Small intestine (tissue), 7 donors: ENCODE measurements at regions not wholly inside any gene's neighbourhood (a gene's known extent, or its start where the extent isn't known, plus 50 kb on each side); places are given as distances from the start of the nearest gene placed in this dataset.

ENCODE experiments used
- DNase-seq, 2 donors: peaks; one replicate each; pipeline versions ENCODE4 v3.0.0 to v3.0.0-alpha.2; 2013
- FAIRE-seq: peaks from 2 replicates; lab custom pipeline; 2012; peaks lifted over from hg19 to GRCh38; lab: Jason Lieb, UNC
- H3K27ac ChIP-seq, 3 donors: one replicate each; pipeline ENCODE4 v1.5.1; 2013; ENCODE audit warnings: low read length in 2 of 3, mild to moderate bottlenecking in 2 of 3, control low read depth in 1 of 3, inconsistent platforms in 1 of 3, low read depth in 1 of 3, moderate library complexity in 1 of 3
- H3K27me3 ChIP-seq, 3 donors: one replicate each; pipeline ENCODE4 v1.6.1; 2013; ENCODE audit warnings: low read length in 3 of 3, inconsistent platforms in 1 of 3; ENCODE audit not compliant: control insufficient read depth in 3 of 3, insufficient read depth in 3 of 3
- H3K36me3 ChIP-seq, 3 donors: one replicate each; pipeline ENCODE4 v1.6.1; 2013; ENCODE audit warnings: low read length in 3 of 3, inconsistent platforms in 1 of 3, low read depth in 1 of 3, mild to moderate bottlenecking in 1 of 3, moderate library complexity in 1 of 3; ENCODE audit not compliant: control insufficient read depth in 3 of 3, insufficient read depth in 2 of 3
- H3K4me1 ChIP-seq, 3 donors: one replicate each; pipeline ENCODE4 v1.6.1; 2013; ENCODE audit warnings: low read length in 2 of 3, inconsistent platforms in 1 of 3, low read depth in 1 of 3, mild to moderate bottlenecking in 1 of 3, moderate library complexity in 1 of 3; ENCODE audit not compliant: control insufficient read depth in 3 of 3, insufficient read depth in 2 of 3
- H3K4me3 ChIP-seq, 3 donors: one replicate each; pipeline ENCODE4 v1.5.1; 2013; ENCODE audit warnings: low read length in 3 of 3, control low read depth in 1 of 3, inconsistent platforms in 1 of 3, low read depth in 1 of 3, mild to moderate bottlenecking in 1 of 3, moderate library complexity in 1 of 3
- H3K9me3 ChIP-seq, 2 donors: one replicate each; pipeline ENCODE4 v1.6.1; 2013; ENCODE audit warnings: low read depth in 1 of 2, low read length in 1 of 2; ENCODE audit not compliant: control insufficient read depth in 2 of 2, insufficient read depth in 1 of 2
- WGBS, 3 donors: extraction: QIAGEN DNeasy Blood & Tissue Kit; methylation state at CpG; one replicate each; pipeline ENCODE4 v1.1.7; 2013; 5-methylcytosine and 5-hydroxymethylcytosine counted together
- donor health status: healthy with polysubstance abuse.
- donor health status: control.
- donor health status: control.
- donor health status: Bipolar disorder and iron deficiency.
- donor health status: healthy.

DNA sequence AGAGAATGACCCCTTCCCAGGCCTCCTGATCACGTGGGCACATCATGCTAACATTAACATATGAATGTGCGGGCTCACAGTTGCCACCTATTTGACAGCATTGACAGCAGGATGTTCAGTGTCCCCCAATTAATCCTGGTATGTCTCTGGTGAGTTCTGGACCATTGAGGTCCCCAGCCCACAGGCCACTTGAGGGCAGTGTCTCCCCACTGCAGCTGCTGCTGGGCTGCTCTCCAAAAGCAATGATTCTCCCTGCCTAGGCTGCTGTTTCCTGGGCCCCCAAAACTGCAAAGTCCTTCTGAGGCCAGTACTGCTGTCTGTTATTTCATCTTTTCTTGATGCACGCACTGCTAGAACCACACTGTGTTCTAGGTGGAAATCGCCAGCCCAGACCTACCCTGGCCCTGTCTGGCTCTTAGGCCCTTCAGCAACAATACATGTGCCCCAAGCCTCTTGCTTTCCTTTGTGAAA is 52.7 kb upstream of the MAPK4 start:
- 41 to 47% (median 45%) methylated on average over 4 of the region's 4 CpGs for WGBS, 3 donors
- Histone ChIP-seq H3K4me3 (no peak overlapping the region), H3K27ac (no peak overlapping the region), H3K27me3 (no peaks in the 10 kb centered on the region), H3K36me3 (no peaks in the 10 kb centered on the region), H3K4me1 (no peaks in the 10 kb centered on the region), H3K9me3 (no peaks in the 10 kb centered on the region)
- peak; percentile 12 to 59 for DNase-seq
- no peak for FAIRE-seq

DNA sequence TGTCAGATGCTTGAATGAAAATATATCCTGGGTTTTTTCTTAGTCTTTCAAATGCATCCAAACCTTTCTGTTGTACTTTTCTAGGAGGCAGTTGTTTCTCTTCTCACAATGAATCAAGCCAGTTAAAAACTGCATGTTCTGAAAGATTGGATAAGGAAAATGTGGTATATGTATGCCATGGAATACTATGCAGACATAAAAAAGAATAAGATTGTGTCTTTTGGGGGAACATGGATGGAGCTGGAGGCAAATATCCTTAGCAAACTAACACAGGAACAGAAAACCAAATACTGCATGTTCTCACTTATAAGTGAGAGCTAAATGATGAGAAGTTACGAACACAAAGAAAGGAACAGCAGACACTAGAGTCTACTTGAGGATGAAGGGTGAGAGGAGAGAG is 51.7 kb upstream of the MAPK4 start:
- Histone ChIP-seq H3K4me1 (no peaks in the 10 kb centered on the region), H3K9me3 (no peaks in the 10 kb centered on the region), H3K27me3 (no peaks in the 10 kb centered on the region), H3K4me3 (no peak overlapping the region), H3K36me3 (no peaks in the 10 kb centered on the region), H3K27ac (no peak overlapping the region)
- no peak for DNase-seq
- no peak for FAIRE-seq
- WGBS, 3 donors, result 82 to 93% (median 92%) methylated on average over 1 of the region's 1 CpG

DNA sequence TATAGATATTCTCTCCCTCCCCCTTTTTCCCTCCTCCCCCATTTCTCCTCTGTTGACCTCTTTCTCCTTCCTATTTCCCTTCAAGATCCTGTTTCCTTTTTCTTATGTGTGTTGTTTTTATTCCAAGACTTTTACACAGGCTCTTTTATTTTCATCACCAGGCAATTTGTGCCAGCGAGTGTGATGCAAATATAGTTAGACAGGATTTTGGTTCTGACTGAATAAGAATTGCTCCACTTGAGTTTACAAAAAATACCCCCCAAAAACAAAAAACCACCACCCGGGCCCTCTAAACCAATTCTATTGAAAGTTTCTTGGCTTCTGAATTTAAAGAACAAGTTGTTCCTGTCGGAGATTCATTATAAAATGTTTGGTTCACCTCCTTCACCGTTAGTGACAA is 50.9 kb upstream of the MAPK4 start:
- WGBS, 3 donors, result 70 to 79% (median 77%) methylated on average over 4 of the region's 4 CpGs
- no peak overlapping the region for H3K4me3 ChIP-seq
- no peaks in the 10 kb centered on the region for H3K27me3 ChIP-seq
- no peaks in the 10 kb centered on the region for H3K9me3 ChIP-seq
- H3K4me1 ChIP-seq, result no peaks in the 10 kb centered on the region
- DNase-seq, result no peak
- no peak overlapping the region for H3K27ac ChIP-seq
- FAIRE-seq, result no peak
- no peaks in the 10 kb centered on the region for H3K36me3 ChIP-seq
